ENCODE measurements at regions not wholly inside any gene's neighbourhood (a gene's known extent, or its start where the extent isn't known, plus 50 kb on each side); places are given as distances from the start of the nearest gene placed in this dataset.

- TF ChIP-seq CTCF (IDR thresholded peaks at IDR 0.05), result no peak
- no peak for TF ChIP-seq POLR2AphosphoS5 (IDR thresholded peaks at IDR 0.05; ENCODE audit: low read depth, low read length)
- TF ChIP-seq CHD2 (IDR thresholded peaks at IDR 0.05; ENCODE audit: low read length, partially characterized antibody), result no peak
- TF ChIP-seq MXI1 (IDR thresholded peaks at IDR 0.05; ENCODE audit: low read depth, low read length), result no peak
- no peak for TF ChIP-seq ELF1 (IDR thresholded peaks at IDR 0.05)
- no peak for TF ChIP-seq FOXM1 (IDR thresholded peaks at IDR 0.05; ENCODE audit: low read depth)
- no peak for TF ChIP-seq NFIC (IDR thresholded peaks at IDR 0.05; ENCODE audit: borderline replicate concordance)
- no peak for TF ChIP-seq RXRA (IDR thresholded peaks at IDR 0.05; ENCODE audit: borderline replicate concordance, low read depth)
- no peak for TF ChIP-seq TAF1 (IDR thresholded peaks at IDR 0.05; ENCODE audit: borderline replicate concordance, low read depth, low read length)
- TF ChIP-seq RFX5 (IDR thresholded peaks at IDR 0.05; ENCODE audit: low read length), result no peak
- no peak for TF ChIP-seq JUND (IDR thresholded peaks at IDR 0.05)
Measured at GRCh38 chr2:185625604-185626003, 113.0 kb upstream of the FSIP2 start.
